HG03520 (cell line): ENCODE measurements at regions not wholly inside any gene's neighbourhood (a gene's known extent, or its start where the extent isn't known, plus 50 kb on each side); places are given as distances from the start of the nearest gene placed in this dataset.
"Not testable (repeated sequence)": the region's sequence is repeated elsewhere in the genome, so short reads cannot be mapped to it uniquely, and the experiment has no call there.

Source experiments
- ATAC-seq: cut with Tn5 transposase; IDR thresholded peaks from one replicate; pipeline ENCODE4 v1.9.1; 2021; ENCODE audit warnings: mild to moderate bottlenecking, moderate library complexity; ENCODE audit not compliant: unreplicated experiment

DNA sequence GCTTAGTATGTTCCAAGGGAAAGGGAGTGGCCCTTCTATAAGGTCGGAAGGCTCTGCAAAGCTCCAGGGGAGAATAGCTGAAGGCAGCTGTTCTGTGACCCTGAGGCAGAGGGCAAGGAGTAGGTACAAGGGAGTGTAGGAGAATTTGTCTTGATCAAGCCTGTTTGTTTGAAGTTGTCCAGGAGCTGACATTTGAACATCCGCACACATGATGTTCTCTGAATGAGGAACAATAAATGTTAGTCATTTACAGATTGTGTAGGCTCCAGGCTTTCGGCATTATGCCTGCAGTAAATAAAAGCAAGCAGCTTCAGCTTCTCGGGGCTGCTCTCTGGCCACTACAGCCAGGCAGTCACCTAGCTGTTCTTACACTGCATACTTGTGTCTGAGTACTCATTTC, 52.7 kb downstream of the CTAGE6 start:
- ATAC-seq = not testable (repeated sequence)

DNA sequence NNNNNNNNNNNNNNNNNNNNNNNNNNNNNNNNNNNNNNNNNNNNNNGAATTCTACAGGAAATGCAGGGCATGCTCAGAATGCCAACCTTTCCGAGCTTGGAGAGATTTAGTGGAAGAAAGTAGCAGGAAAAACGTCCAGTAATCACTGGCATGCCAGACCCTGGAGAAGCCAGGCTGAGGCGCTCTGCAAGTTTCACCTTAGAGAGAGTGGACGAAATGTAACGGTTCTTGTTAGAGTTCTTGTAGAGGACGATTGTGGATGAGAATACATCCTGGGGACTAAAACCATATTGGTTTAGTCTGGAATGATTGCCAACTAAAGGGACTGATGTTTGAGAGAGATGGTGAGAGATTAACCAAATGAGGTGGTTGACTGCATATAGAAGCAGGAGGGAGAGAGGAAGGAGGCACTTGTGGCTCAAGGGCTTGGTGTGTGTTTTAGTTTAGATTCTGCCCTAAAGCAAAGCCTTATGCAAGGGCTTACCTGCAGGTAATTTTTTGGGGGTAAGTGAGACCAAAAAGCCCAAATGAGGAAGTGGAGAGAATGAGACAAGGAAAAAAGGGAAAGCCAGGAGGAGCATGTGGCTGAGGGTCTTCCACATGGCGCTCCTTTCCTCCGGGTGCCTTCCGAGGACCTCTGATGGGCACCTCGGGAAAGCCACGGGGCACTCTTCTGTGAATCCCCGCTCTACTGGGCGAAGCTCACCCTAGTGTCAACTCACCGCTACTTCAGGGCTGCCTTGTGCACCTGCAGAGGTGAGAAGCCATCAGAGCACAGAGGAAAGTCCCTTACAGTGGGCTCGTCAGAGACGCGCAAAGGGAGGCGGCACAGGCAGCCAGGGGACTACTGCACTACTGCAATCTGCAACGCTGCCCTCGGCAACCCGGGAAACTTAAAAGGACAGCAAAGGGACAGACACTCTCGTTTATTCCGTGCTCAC, 56.5 kb downstream of the CTAGE6 start:
- peak; percentile 100 for ATAC-seq
